D721Med (cell line): ENCODE measurements at regions not wholly inside any gene's neighbourhood (a gene's known extent, or its start where the extent isn't known, plus 50 kb on each side); places are given as distances from the start of the nearest gene placed in this dataset.

Experiments
- DNase-seq: peaks from one replicate; pipeline ENCODE4 v3.0.0; 2011; ENCODE audit warnings: low spot score; ENCODE audit not compliant: insufficient read length
- FAIRE-seq: peaks from 2 replicates; lab custom pipeline; 2011; peaks lifted over from hg19 to GRCh38; lab: Jason Lieb, UNC
- TF ChIP-seq, protein P1 (sequence below): IDR thresholded peaks from 2 replicates; pipeline ENCODE4 v1.5.1; 2012; ENCODE audit warnings: mild to moderate bottlenecking, control low read depth; ENCODE audit not compliant: insufficient read depth; ENCODE audit errors: missing control alignments

DNA sequence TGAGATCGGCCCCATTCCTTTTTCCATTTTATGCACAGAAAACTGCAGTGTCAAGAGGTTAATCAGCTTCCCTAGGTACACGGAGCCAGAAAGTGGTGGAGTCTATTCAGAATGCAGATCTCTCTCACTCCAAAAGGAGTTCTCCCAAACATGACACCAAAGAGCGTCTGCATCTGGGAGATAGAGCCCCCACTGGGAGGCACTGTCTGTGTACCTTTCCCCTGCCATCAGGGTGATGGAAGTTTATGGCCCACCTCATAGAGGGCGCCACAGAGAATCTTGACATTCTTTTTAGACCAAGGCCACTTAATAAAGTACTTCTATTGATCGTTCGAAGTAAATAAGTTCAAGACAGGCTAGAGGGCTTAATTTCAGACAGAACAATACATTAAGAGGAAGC is 493.7 kb upstream of the ERCC4 start:
- FAIRE-seq (no peak), DNase-seq (no peak)
- TF ChIP-seq, protein P1, sequence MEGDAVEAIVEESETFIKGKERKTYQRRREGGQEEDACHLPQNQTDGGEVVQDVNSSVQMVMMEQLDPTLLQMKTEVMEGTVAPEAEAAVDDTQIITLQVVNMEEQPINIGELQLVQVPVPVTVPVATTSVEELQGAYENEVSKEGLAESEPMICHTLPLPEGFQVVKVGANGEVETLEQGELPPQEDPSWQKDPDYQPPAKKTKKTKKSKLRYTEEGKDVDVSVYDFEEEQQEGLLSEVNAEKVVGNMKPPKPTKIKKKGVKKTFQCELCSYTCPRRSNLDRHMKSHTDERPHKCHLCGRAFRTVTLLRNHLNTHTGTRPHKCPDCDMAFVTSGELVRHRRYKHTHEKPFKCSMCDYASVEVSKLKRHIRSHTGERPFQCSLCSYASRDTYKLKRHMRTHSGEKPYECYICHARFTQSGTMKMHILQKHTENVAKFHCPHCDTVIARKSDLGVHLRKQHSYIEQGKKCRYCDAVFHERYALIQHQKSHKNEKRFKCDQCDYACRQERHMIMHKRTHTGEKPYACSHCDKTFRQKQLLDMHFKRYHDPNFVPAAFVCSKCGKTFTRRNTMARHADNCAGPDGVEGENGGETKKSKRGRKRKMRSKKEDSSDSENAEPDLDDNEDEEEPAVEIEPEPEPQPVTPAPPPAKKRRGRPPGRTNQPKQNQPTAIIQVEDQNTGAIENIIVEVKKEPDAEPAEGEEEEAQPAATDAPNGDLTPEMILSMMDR = peak; percentile 51

DNA sequence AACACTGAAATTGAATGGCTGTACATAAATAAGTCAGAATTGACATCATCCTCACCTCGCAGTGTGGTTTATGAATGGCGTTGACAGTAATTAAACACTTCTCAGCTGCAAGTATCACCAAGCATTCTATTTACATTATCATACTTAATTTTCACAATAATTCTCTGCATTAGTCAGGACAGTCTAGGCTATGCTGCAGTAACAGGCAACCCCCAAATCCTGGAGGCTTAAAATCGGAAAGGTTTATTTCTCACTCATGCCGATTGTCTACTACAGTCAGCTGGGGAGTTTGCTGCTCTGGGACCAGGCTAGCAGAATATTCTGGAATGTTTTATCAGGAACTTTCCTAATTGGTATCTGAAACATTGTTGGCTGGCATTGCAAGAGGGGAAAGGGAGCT is 493.2 kb upstream of the ERCC4 start:
- DNase-seq (no peak), FAIRE-seq (no peak)
- TF ChIP-seq, protein P1 = no peak

DNA sequence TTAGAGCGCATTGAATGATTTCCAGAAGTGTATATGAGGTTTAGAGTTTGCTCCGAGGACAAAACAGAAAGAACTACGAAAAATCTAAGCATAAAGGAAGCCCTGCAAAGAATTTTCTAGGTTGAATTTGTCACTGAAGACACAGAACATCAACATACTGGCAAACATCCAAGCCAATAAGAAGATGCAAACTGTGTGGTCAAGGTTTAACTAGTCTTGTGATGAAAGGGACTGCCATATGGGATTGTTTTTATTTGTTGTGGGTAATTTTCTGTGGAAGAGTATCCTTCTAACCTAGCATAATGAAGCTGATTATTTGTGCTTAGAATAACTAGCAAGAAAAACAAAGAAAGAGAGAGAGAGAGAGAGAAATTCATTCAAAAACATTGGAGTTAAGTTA is 492.0 kb upstream of the ERCC4 start:
- FAIRE-seq (no peak), DNase-seq (no peak)
- TF ChIP-seq, protein P1 = no peak

DNA sequence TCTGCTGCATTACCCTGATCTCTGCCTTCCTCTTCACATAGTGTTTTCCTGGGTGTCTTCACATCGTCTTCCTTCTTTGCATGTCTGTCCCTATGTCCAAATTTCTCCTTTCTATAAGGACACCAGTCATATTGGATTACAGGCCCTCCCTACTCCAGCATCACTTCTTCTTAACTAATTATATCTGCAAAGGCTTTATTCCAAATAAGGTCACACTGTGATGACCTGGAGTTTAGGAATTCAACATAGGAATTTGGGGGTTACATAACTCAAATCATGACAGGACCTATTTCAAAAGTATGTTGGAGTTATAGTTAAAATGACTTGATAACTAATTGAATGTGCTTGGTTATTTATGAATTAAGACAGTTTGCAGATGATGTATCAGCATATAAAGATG is 490.5 kb upstream of the ERCC4 start:
- DNase-seq (no peak), FAIRE-seq (no peak)
- TF ChIP-seq, protein P1 = no peak

DNA sequence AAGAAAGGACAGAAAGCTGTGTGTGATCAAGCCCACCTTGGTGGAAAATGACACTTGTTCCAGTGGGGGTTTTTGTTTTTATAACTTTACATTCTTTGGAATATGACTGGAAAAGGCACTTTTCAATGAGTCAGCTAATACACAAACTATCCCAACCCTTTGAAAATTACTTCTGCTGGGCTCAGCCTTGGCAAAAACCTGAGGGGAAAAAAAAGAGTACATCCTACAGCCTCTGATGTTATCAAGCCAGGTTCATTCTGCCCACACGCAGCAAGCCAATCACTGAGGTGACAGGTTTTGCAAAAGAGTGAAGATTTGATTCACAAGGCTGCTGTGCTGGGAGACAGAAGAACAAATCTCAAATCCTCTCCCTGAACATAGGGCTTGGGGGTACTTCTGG is 484.5 kb upstream of the ERCC4 start:
- TF ChIP-seq, protein P1 = no peak
- FAIRE-seq (no peak), DNase-seq (no peak)

DNA sequence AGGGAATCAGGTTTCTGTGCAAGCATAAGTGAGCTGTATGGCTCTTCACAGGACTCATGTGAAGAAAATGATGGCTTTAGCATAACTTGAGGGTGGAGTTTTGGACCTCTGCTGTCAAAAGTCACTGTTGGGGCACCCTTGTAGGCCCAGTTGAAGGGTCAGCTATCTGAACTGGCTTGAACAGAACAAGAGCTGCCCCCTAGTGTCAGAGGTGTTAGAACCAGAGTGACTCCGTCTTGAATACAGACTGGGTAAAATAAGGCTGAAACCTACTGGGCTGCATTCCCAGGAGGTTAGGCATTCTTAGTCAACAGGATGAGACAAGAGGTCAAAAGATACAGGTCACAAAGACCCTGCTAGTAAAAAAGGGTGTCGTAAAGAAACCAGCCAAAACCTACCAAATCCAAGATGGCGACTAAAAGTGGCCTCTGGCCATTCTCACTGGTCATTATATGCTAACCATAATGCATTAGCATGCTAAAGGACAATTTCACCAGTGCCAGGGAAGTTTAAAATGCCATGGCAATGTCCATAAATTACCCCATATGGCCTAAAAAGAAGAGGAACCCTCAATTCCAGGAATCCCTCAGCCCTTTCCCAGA is 484.0 kb upstream of the ERCC4 start:
- no peak for DNase-seq
- TF ChIP-seq, protein P1 = peak; percentile 13
- no peak for FAIRE-seq

DNA sequence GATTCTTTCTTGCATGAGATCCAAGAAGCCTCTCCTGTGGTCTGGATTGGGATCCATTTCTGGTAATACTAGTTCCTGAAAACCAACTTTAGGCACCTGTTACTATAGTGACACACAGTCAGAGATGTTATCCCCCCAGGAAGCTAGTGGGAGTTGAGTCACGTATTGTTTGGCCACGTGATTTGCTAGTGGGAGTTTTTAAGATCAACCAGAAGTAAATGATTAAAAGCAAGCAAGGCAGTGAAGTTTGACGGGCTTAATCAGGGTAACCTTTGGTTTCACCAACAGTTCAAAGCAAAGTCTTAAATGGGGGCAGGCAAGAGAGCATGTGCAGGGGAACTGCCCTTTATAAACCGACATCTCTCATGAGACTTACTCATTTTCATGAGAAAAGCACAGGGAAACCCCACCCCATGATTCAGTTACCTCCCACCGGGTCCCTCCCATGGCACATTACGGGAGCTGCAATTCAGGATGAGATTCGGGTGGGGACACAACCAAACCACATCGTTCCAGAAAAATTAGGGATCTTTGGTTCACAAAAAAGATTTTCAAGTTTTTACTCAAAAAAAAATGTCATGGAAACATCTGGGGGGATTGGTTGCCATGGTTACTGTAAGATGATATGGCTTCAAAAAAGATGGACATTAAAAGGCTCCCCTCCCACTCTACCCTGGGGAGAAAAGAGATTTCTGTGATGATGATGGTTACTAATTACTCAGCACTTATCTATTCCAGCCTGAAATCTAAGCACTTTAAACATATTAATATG is 483.1 kb upstream of the ERCC4 start:
- TF ChIP-seq, protein P1 = no peak
- DNase-seq (no peak), FAIRE-seq (no peak)
